ENCODE measurements at regions not wholly inside any gene's neighbourhood (a gene's known extent, or its start where the extent isn't known, plus 50 kb on each side); places are given as distances from the start of the nearest gene placed in this dataset.

GRCh38 chr7:82685214-82685613, 241.6 kb upstream of the CACNA2D1 start:
- TF ChIP-seq, protein P1, sequence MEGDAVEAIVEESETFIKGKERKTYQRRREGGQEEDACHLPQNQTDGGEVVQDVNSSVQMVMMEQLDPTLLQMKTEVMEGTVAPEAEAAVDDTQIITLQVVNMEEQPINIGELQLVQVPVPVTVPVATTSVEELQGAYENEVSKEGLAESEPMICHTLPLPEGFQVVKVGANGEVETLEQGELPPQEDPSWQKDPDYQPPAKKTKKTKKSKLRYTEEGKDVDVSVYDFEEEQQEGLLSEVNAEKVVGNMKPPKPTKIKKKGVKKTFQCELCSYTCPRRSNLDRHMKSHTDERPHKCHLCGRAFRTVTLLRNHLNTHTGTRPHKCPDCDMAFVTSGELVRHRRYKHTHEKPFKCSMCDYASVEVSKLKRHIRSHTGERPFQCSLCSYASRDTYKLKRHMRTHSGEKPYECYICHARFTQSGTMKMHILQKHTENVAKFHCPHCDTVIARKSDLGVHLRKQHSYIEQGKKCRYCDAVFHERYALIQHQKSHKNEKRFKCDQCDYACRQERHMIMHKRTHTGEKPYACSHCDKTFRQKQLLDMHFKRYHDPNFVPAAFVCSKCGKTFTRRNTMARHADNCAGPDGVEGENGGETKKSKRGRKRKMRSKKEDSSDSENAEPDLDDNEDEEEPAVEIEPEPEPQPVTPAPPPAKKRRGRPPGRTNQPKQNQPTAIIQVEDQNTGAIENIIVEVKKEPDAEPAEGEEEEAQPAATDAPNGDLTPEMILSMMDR (IDR thresholded peaks at IDR 0.05; ENCODE audit: insufficient read depth, low read length), result no peak
- H3K4me3 ChIP-seq (ENCODE audit: low read depth, low read length), result no peak overlapping the region
- DNase-seq (ENCODE audit: low read depth), result no peak

GRCh38 chr7:82678716-82679115, 235.1 kb upstream of the CACNA2D1 start:
- TF ChIP-seq, protein P1 (IDR thresholded peaks at IDR 0.05; ENCODE audit: insufficient read depth, low read length), result no peak
- no peak overlapping the region for H3K4me3 ChIP-seq (ENCODE audit: low read depth, low read length)
- DNase-seq (ENCODE audit: low read depth), result no peak

DNA sequence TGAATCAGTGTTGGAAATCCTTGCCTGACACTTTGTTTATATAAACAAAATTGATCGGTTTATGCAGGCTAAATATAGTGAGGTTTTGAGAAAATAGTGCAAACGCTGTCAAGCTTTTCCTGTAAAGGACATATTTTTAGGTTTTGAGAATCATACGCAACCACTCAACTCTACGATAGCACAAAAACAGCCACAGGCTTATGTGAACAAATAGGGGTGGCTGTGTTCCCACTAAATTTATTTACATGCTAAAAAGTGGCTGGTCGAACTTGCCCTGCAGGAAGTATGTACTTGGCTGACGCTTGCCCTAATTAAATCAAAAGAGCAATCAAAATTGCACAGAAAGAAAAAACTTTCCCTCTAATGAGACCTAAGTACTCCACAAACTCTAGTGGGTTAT, 234.7 kb upstream of the CACNA2D1 start:
- no peak for DNase-seq (ENCODE audit: low read depth)
- no peak overlapping the region for H3K4me3 ChIP-seq (ENCODE audit: low read depth, low read length)

GRCh38 chr7:82677493-82677892, 233.9 kb upstream of the CACNA2D1 start:
- TF ChIP-seq, protein P1 (IDR thresholded peaks at IDR 0.05; ENCODE audit: insufficient read depth, low read length), result no peak
- H3K4me3 ChIP-seq (ENCODE audit: low read depth, low read length), result no peak overlapping the region
- no peak for DNase-seq (ENCODE audit: low read depth)

More for the DNA sequence above, 234.7 kb upstream of the CACNA2D1 start:
- TF ChIP-seq, protein P1 (IDR thresholded peaks at IDR 0.05; ENCODE audit: insufficient read depth, low read length), result no peak

DNA sequence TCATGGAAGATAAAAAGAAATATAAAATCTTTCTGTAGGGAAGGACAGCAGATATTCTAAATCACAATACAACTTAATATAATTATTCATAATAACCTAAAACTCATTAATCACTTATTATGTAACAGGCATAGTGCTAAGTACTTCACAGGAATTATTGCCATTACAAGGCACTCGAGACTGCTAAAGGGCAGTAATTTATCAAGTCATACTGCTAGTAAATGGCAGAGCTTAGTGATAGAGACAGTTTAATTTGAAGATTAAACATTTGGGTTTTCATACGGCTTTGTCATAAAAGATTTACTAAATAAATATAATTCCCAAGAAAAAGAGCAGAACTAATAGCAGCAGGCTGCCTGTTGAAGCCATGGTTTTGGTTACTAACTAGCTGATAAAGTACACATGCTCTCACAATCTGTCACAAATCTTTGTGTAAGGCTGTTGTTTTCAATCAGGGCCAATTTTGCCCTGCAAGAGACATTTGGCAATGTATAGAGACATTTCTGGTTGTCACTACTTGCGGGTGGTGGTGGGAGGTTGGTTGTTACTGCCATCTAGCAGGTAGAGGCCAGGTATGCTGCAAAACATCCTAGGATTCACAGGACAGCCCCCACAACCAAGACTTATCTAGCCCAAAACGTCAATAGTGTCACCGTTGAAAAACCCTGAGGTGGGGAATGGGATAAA, 233.3 kb upstream of the CACNA2D1 start:
- TF ChIP-seq, protein P1 (IDR thresholded peaks at IDR 0.05; ENCODE audit: insufficient read depth, low read length), result no peak
- no peak for DNase-seq (ENCODE audit: low read depth)

DNA sequence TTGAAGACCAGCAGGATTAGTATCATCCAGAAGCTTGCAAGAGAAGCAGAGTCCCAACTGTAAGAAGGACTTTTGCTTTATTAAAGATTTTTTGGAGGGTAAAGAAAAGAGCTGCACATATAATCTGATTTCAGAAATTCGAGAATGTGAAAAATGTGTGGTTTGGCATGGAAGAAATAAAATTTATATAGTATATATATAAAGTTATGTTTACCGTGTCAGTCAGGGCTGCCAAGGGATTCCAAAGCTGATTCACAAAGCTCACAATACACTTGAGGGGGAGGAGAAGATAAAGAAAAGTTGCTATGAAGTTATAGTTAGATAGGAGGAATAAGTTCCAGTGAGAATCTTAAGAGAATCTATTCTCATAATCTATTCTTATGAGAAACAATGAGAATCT, 231.8 kb upstream of the CACNA2D1 start:
- TF ChIP-seq, protein P1 (IDR thresholded peaks at IDR 0.05; ENCODE audit: insufficient read depth, low read length), result no peak
- DNase-seq (ENCODE audit: low read depth), result peak; percentile 52
- H3K4me3 ChIP-seq (ENCODE audit: low read depth, low read length), result no peak overlapping the region

More for the DNA sequence above, 233.3 kb upstream of the CACNA2D1 start:
- H3K4me3 ChIP-seq (ENCODE audit: low read depth, low read length), result no peak overlapping the region

GRCh38 chr7:82674268-82674667, 230.7 kb upstream of the CACNA2D1 start:
- DNase-seq (ENCODE audit: low read depth), result no peak
- H3K4me3 ChIP-seq (ENCODE audit: low read depth, low read length), result no peak overlapping the region
- TF ChIP-seq, protein P1 (IDR thresholded peaks at IDR 0.05; ENCODE audit: insufficient read depth, low read length), result no peak
